Liver (tissue), 8 donors: ENCODE measurements at regions not wholly inside any gene's neighbourhood (a gene's known extent, or its start where the extent isn't known, plus 50 kb on each side); places are given as distances from the start of the nearest gene placed in this dataset.

ENCODE experiments used
- DNase-seq: peaks from one replicate; pipeline ENCODE4 v3.0.0-alpha.2; 2017; ENCODE audit warnings: low spot score
- H3K27ac ChIP-seq, 2 donors: one replicate each; pipeline ENCODE4 v1.7.0; 2013; ENCODE audit warnings: inconsistent platforms in 2 of 2, low read length in 2 of 2, control low read depth in 1 of 2, low read depth in 1 of 2, mild to moderate bottlenecking in 1 of 2
- H3K27me3 ChIP-seq, 4 donors: one replicate each; pipeline versions ENCODE4 v1.6.1 to v1.7.0; 2013; ENCODE audit warnings: low read length in 3 of 4, inconsistent platforms in 1 of 4, mild to moderate bottlenecking in 1 of 4, moderate library complexity in 1 of 4; ENCODE audit not compliant: control insufficient read depth in 4 of 4, insufficient read depth in 4 of 4
- H3K36me3 ChIP-seq, 4 donors: one replicate each; pipeline versions ENCODE4 v1.6.1 to v1.7.0; 2013; ENCODE audit warnings: low read length in 3 of 4, mild to moderate bottlenecking in 3 of 4, low read depth in 1 of 4, moderate library complexity in 1 of 4; ENCODE audit not compliant: control insufficient read depth in 4 of 4, insufficient read depth in 3 of 4
- H3K4me1 ChIP-seq, 4 donors: one replicate each; pipeline versions ENCODE4 v1.6.1 to v1.7.0; 2013; ENCODE audit warnings: low read length in 3 of 4, mild to moderate bottlenecking in 3 of 4, moderate library complexity in 1 of 4; ENCODE audit not compliant: control insufficient read depth in 4 of 4, insufficient read depth in 4 of 4
- H3K4me3 ChIP-seq, 3 donors: one replicate each; pipeline versions ENCODE4 v1.6.1 to v1.7.0; 2013; ENCODE audit warnings: low read length in 3 of 3, control low read depth in 1 of 3, low read depth in 1 of 3, mild to moderate bottlenecking in 1 of 3
- H3K9ac ChIP-seq, 2 donors: one replicate each; pipeline ENCODE4 v1.7.0; 2013; ENCODE audit warnings: low read length in 2 of 2, mild to moderate bottlenecking in 2 of 2, moderate library complexity in 2 of 2, control low read depth in 1 of 2, low read depth in 1 of 2
- H3K9me3 ChIP-seq, 4 donors: one replicate each; pipeline versions ENCODE4 v1.6.1 to v1.7.0; 2013; ENCODE audit warnings: low read length in 3 of 4; ENCODE audit not compliant: control insufficient read depth in 4 of 4
- ATF3 ChIP-seq: IDR thresholded peaks from 2 replicates; pipeline ENCODE4 v1.6.1; 2016; ENCODE audit warnings: antibody characterized with exemption
- CTCF ChIP-seq: fragments of 150-350 bp; IDR thresholded peaks from 2 replicates; pipeline ENCODE4 v1.5.1; 2017; ENCODE audit warnings: improper control_type of control experiment, low read depth, low read length; ENCODE audit not compliant: missing input control
- EGR1 ChIP-seq, 2 donors: IDR thresholded peaks; 2 replicates each; pipeline ENCODE4 v1.6.1; 2016 to 2018; ENCODE audit warnings: antibody characterized with exemption in 2 of 2, low read depth in 2 of 2
- FOXA1 ChIP-seq: IDR thresholded peaks from 2 replicates; pipeline ENCODE4 v1.6.1; 2016; ENCODE audit warnings: antibody characterized with exemption
- FOXA2 ChIP-seq: IDR thresholded peaks from 2 replicates; pipeline ENCODE4 v1.6.1; 2016; ENCODE audit warnings: antibody characterized with exemption
- GABPA ChIP-seq, 2 donors: IDR thresholded peaks in 1 of 2; conservative IDR thresholded peaks in 1 of 2; 2 replicates each; pipeline ENCODE4 v1.6.1; 2016; ENCODE audit warnings: antibody characterized with exemption in 2 of 2, mild to moderate bottlenecking in 1 of 2, moderate library complexity in 1 of 2
- JUND ChIP-seq, 2 donors: IDR thresholded peaks; 2 replicates each; pipeline ENCODE4 v1.6.1; 2016; ENCODE audit warnings: antibody characterized with exemption in 2 of 2
- MAX ChIP-seq: IDR thresholded peaks from 2 replicates; pipeline ENCODE4 v1.6.1; 2016; ENCODE audit warnings: antibody characterized with exemption
- NR2F2 ChIP-seq: IDR thresholded peaks from 2 replicates; pipeline ENCODE4 v1.6.1; 2016; ENCODE audit warnings: antibody characterized with exemption
- RAD21 ChIP-seq, 2 donors: IDR thresholded peaks; 2 replicates each; pipeline ENCODE4 v1.6.1; 2016; ENCODE audit warnings: antibody characterized with exemption in 2 of 2, mild to moderate bottlenecking in 2 of 2
- REST ChIP-seq: IDR thresholded peaks from 2 replicates; pipeline ENCODE4 v1.6.1; 2016; ENCODE audit warnings: antibody characterized with exemption, mild to moderate bottlenecking
- SP1 ChIP-seq: IDR thresholded peaks from 2 replicates; pipeline ENCODE4 v1.6.1; 2018; ENCODE audit warnings: antibody characterized with exemption, mild to moderate bottlenecking
- TAF1 ChIP-seq: conservative IDR thresholded peaks from 2 replicates; pipeline ENCODE4 v1.6.1; 2016; ENCODE audit warnings: antibody characterized with exemption, mild to moderate bottlenecking
- YY1 ChIP-seq: IDR thresholded peaks from 2 replicates; pipeline ENCODE4 v1.6.1; 2016; ENCODE audit warnings: antibody characterized with exemption, mild to moderate bottlenecking
- ZBTB33 ChIP-seq: IDR thresholded peaks from 2 replicates; pipeline ENCODE4 v1.6.1; 2016; ENCODE audit warnings: antibody characterized with exemption
- WGBS: extraction: QIAGEN DNeasy Blood & Tissue Kit; methylation state at CpG from one replicate; pipeline ENCODE4 v1.1.7; 2013; 5-methylcytosine and 5-hydroxymethylcytosine counted together
- donor health status: healthy.
- donor health status: healthy.
- donor health status: healthy.
- donor health status: healthy.
- donor health status: healthy.

- TF ChIP-seq REST (no peak), NR2F2 (no peak)
Observed at GRCh38 chr2:120898961-120899750, 163.5 kb downstream of the GLI2 start (continued).

- H3K36me3 ChIP-seq = no peaks in the 10 kb centered on the region
- no peaks in the 10 kb centered on the region for H3K4me1 ChIP-seq
- H3K27ac ChIP-seq = no peak overlapping the region
- H3K9ac ChIP-seq = no peak overlapping the region
- no peak overlapping the region for H3K4me3 ChIP-seq
- H3K27me3 ChIP-seq = peaks cover 0 to 3% (median under 1%) of the 10 kb centered on the region in 4 donors
- no peak for DNase-seq
- TF ChIP-seq SP1 (no peak), GABPA (IDR thresholded peaks at IDR 0.05 in 1 of 2, conservative IDR thresholded peaks at IDR 0.05 in 1 of 2) (no peak), RAD21 (IDR thresholded peaks at IDR 0.05) (no peak), NR2F2 (no peak)
- 74% methylated on average over 6 of the region's 6 CpGs for WGBS
- no peaks in the 10 kb centered on the region for H3K9me3 ChIP-seq
Observed at GRCh38 chr2:120899771-120900170, 164.1 kb downstream of the GLI2 start.

- no peak overlapping the region for H3K9ac ChIP-seq
- TF ChIP-seq MAX (no peak), FOXA2 (no peak), CTCF (no peak), GABPA (IDR thresholded peaks at IDR 0.05 in 1 of 2, conservative IDR thresholded peaks at IDR 0.05 in 1 of 2) (no peak), ZBTB33 (no peak), ATF3 (no peak), REST (no peak), TAF1 (no peak), FOXA1 (no peak), RAD21 (IDR thresholded peaks at IDR 0.05) (no peak), EGR1 (IDR thresholded peaks at IDR 0.05; ENCODE audit: low read depth in 2 of 2) (no peak), JUND (IDR thresholded peaks at IDR 0.05) (no peak), YY1 (no peak)
- WGBS = 76% methylated on average over 7 of the region's 7 CpGs
Observed at GRCh38 chr2:120901201-120901600, 165.5 kb downstream of the GLI2 start.

More at GRCh38 chr2:120901201-120901600, 165.5 kb downstream of the GLI2 start:
- H3K27me3 ChIP-seq = peaks cover 0 to 3% (median under 1%) of the 10 kb centered on the region in 4 donors
- no peak for DNase-seq
- H3K4me1 ChIP-seq = no peaks in the 10 kb centered on the region
- no peaks in the 10 kb centered on the region for H3K36me3 ChIP-seq
- no peaks in the 10 kb centered on the region for H3K9me3 ChIP-seq
- H3K4me3 ChIP-seq = no peak overlapping the region
- H3K27ac ChIP-seq = no peak overlapping the region
